Activated CD4-positive, CD25-positive, alpha-beta regulatory T cell treated with anti-CD3 and anti-CD28 coated beads, Interleukin-2, amount 50 U/mL, for 16 hours (primary cell): ENCODE measurements at regions not wholly inside any gene's neighbourhood (a gene's known extent, or its start where the extent isn't known, plus 50 kb on each side); places are given as distances from the start of the nearest gene placed in this dataset.

ENCODE experiments used
- DNase-seq: peaks from one replicate; pipeline ENCODE4 v3.0.0-alpha.2; 2020; ENCODE audit warnings: low read depth, low spot score

DNA sequence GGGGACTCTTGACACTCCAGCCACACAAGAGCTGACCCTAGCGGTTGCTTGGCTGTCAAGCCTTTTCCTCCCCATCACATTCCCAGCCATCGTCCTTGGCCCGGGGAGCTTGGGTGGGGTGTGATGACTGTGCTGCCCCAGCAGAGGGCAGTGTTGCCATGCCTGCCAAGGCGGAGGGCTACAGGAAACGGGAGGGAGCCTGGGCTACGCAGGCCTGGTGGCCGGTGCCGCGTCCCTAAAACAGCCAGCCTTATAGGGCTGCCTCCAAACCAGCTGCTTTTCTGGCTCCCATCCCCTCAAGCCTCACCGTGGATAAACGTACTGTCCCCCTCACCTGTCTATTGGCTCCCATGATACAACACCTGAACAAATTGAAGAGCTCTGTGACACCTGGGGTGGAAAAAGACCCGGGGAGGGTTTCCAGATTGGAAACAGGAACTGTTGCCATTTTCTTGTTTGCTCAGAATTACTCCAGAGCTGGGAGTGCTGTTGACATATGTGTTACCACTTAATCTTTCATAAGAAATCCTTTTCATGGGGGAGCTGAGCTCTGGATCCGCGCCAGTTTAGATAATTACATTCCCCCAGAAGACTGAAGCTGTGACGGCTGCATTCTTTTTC lies 72.8 kb upstream of the ASTN2 start:
- no peak for DNase-seq

DNA sequence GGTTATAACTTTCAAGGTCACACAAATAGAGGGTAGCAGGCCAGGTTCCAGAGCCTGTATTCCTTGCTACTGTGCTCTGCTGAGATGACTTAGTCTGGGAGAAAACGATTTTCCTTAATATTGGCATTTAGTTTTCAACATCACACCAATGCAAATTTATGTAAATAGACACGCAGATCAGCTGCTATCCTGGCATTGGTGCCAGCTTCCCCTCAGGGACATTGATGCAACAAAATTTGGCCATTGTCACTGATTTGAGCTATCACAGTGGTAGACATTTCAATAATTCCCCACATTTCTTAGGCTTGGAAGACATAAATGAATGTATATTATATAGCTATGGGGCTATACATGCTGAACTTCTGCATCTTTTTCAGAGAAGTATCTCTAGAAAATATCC lies 71.6 kb upstream of the ASTN2 start:
- DNase-seq: no peak

DNA sequence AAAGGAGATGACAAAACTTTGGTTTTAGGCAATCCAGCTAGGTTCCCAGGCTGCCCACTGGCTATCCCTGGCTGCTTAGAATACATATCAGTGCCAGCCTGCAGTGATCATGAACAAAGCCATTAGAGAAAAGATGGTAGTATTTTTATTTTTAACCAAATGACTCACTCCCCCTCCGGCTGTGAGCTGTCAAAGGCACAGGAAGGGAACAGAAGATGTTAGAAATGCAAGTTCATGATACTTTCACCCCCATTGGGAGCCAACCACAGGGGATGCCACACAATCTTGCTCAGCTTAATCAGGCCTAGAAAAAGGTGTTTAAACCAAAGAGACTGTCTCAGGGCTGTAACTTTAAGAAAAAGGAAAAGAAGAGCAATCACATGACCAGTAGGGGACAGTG lies 70.3 kb upstream of the ASTN2 start:
- no peak for DNase-seq

DNA sequence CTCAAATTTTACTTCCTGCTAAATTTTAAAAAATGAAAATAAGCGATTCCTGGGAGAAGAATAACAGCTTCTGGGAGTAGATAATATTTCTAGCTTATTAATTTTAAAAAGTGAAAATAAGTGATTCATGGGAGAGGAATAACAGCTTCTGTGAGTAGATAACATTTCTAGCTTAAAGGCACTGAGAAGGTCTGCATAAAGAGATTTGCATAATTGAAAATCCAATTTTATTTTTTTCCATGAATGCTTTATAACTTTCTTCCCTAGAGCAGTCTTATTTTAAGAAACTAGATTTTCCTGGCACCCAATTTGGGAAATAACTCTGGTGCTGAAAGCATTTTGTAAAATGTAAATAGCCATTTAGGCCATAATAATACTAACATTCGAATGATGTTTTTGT lies 65.9 kb upstream of the ASTN2 start:
- DNase-seq: no peak

DNA sequence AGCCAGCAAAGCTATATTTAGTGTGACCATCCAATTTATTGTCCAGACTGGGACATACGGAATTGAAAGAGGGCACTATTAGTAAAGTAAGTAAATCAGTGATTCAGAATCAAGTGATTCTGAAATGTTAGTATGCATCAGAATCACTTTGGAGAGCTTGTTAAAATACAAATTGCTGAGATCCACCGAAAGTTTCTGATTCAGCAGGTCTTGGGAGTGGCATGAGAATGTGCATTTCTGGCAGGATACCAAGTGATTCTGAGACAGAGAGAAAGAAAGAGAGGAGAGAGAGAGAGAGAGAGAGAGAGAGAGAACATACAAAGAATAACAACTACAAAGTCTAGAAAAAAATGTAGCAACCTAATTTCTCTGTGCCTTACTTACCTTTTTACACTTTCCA lies 65.4 kb upstream of the ASTN2 start:
- DNase-seq: no peak

DNA sequence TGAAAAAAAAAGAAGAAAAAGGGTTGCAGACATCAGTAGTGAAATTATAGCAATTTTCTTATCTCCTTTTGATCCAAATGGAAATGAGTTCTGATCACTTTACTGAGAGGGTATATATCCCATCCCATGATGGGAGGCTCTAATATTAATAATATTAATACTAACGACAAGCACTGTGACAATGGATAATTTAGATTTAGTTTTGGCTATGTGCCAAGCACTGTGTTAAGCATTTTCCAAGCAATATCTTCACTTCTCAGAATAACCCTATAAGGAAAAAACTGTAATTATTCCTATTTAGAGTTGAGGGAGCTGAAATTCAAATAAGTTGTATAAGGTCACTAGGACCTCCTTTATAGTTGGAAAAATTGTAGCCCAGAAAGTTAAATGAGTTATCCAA lies 58.4 kb upstream of the ASTN2 start:
- DNase-seq: no peak

DNA sequence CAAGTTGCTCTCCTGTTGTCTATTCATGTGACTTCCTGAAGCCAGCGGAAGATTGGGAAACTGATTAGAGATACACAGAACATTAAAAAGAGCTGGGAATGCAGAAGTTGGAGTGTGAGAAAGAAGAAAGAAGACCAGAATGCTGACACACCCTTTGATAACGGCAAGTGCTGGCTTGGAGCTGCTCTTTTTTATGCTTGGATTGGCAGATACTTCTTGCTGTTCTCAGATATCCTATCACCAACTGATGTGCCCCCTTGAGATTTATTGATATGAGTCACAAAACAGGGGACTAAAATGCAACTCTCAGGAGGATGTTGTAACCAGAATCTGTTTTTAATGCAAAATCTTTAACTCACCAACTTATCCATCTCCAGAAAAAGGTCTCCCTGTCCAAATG lies 56.0 kb upstream of the ASTN2 start:
- DNase-seq: no peak

DNA sequence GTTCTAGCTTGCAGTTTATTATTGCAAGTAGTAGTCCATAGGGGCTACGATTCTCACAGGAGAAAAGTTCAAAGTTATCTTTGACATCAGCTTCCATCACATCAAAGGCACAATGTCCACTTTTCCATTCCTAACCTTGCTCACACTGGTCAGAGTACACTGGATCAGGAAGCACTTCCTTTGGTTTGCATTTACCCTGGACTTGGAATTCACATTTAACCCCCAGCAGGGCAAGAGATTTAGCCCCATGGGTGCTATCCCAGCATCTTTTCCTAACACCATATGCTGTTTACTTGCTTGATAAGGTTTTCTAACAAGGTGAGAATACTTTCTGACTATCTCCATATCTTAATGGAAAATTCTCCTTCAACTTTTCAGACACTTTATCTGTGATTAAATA lies 55.6 kb upstream of the ASTN2 start:
- no peak for DNase-seq

DNA sequence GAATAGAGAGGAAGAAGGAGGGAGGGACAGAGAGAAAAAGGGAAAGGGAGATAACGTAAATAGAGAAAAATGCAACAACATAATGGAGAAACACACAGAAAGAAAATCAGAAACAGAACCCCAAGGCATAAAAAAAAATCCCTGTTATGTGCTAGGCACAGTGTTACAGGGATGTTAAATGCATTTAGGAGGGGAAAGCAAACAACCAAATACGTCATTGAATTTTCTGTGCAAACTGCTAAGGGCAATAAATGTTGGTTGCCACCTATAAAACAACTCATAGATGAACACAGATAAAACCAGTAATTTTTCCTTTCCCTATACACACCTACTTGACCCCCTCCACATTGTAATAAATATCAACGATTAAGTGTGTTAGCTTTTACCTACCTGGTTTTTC lies 51.3 kb upstream of the ASTN2 start:
- no peak for DNase-seq

DNA sequence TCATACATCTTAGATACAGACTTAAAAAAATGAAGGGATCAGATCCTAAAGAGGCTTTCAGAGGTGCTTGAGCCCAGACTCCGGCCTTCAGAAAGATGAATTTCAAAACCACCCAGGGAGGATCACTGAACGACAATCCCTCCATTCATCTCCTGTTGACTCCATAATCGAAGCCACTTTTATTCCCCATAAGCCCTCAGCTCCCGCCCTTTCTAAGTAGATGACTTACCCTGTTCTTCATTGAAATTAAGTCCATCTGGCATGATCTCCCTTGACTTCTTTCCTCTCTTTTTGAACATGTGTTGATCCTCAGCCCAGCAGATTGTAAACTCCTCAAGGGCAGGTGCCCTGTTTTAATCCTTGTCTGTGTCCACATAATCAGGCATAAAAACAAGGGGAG lies 50.8 kb upstream of the ASTN2 start:
- no peak for DNase-seq

DNA sequence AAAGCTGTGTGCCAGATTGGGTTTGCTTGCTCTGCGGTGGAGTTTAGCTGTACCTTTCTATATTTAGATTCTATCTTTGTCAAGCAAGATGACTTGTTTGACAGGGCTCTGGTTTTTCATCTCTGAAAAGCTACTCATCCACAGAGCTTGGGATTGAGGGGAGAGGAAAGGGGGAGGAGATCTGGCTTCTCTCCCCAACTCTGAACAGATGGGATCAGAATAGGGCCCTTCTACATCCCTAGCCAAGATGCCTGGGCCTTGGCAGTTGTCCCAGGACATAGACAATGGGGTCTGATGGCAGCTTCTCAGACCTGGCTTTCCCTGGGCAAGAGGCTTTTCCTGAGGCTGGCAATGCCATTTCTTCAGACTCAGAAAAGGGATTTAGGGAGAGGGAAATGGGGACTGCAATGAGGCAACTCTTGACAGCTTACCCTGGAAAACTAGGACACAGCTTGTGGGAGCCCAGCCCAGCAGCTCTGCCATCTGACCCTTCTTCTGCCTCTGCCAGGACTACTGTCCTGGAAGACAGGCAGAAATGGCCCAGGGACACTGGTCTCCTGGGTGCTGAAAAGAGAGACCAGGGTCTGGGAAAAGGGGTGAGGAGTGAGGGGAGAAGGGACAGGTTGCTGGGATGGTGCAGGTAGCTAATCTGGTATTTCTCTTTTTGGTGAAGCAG lies 50.2 kb upstream of the ASTN2 start:
- no peak for DNase-seq
